CD14-positive monocyte (primary cell): ENCODE measurements at regions not wholly inside any gene's neighbourhood (a gene's known extent, or its start where the extent isn't known, plus 50 kb on each side); places are given as distances from the start of the nearest gene placed in this dataset.

Source experiments
- DNase-seq, 3 donors: peaks; one replicate each; pipeline ENCODE4 v3.0.0-alpha.2; 2011 to 2022
- H2AFZ ChIP-seq: 2 replicates; pipeline ENCODE4 v1.6.0; 2012; ENCODE audit warnings: mild to moderate bottlenecking, low read depth, low read length, inconsistent platforms; ENCODE audit not compliant: insufficient read depth, poor library complexity, severe bottlenecking
- H3K27ac ChIP-seq, 2 donors: 1 replicate in 1 of 2; 2 replicates in 1 of 2; pipeline ENCODE4 v1.5.1; 2012 to 2013; ENCODE audit warnings: low read length in 2 of 2, control low read depth in 1 of 2, inconsistent platforms in 1 of 2, low read depth in 1 of 2, mild to moderate bottlenecking in 1 of 2
- H3K27me3 ChIP-seq, 2 donors: one replicate each; pipeline versions ENCODE4 v1.6.0 to v1.6.1; 2011 to 2013; ENCODE audit warnings: low read length in 2 of 2; ENCODE audit not compliant: control insufficient read depth in 2 of 2, insufficient read depth in 2 of 2
- H3K36me3 ChIP-seq, 2 donors: replicated peaks in 1 of 2; 1 replicate in 1 of 2; 2 replicates in 1 of 2; pipeline versions ENCODE4 v1.5.1 to v1.6.1; 2012 to 2013; ENCODE audit warnings: low read length in 2 of 2, control low read depth in 1 of 2, inconsistent platforms in 1 of 2, mild to moderate bottlenecking in 1 of 2; ENCODE audit not compliant: insufficient read depth in 2 of 2, control insufficient read depth in 1 of 2
- H3K4me1 ChIP-seq, 2 donors: 1 replicate in 1 of 2; 2 replicates in 1 of 2; pipeline versions ENCODE4 v1.5.1 to v1.6.1; 2012 to 2013; ENCODE audit warnings: low read length in 2 of 2, control low read depth in 1 of 2, inconsistent platforms in 1 of 2, mild to moderate bottlenecking in 1 of 2, moderate library complexity in 1 of 2; ENCODE audit not compliant: insufficient read depth in 2 of 2, control insufficient read depth in 1 of 2
- H3K4me2 ChIP-seq: replicated peaks from 2 replicates; pipeline ENCODE3; 2012; ENCODE audit warnings: low read length, moderate library complexity, mild to moderate bottlenecking; ENCODE audit not compliant: poor library complexity, severe bottlenecking; ENCODE audit errors: extremely low read depth
- H3K4me3 ChIP-seq, 3 experiments: fragments of 200-600 bp in 1 of 3; sonication (generic) in 1 of 3; replicated peaks in 1 of 3; 1 replicate in 2 of 3; 2 replicates in 1 of 3; pipeline ENCODE4 v1.5.1; 2011 to 2013; ENCODE audit warnings: low read length in 3 of 3, mild to moderate bottlenecking in 3 of 3, control low read depth in 2 of 3, low read depth in 2 of 3, inconsistent platforms in 1 of 3, moderate library complexity in 1 of 3
- H3K79me2 ChIP-seq: 2 replicates; pipeline ENCODE4 v1.6.0; 2012; ENCODE audit warnings: mild to moderate bottlenecking, control low read depth, inconsistent platforms, low read length, moderate library complexity; ENCODE audit not compliant: insufficient read depth
- H3K9ac ChIP-seq: 2 replicates; pipeline ENCODE4 v1.6.0; 2017; ENCODE audit warnings: low read length, mild to moderate bottlenecking; ENCODE audit not compliant: insufficient read depth, poor library complexity, severe bottlenecking
- H3K9me3 ChIP-seq, 2 donors: replicated peaks in 1 of 2; 1 replicate in 1 of 2; 2 replicates in 1 of 2; pipeline versions ENCODE4 v1.5.1 to v1.6.1; 2012 to 2013; ENCODE audit warnings: low read length in 2 of 2, control low read depth in 1 of 2; ENCODE audit not compliant: control insufficient read depth in 1 of 2, insufficient read depth in 1 of 2
- H4K20me1 ChIP-seq: 2 replicates; pipeline ENCODE4 v1.6.0; 2012; ENCODE audit warnings: mild to moderate bottlenecking, low read length, control low read depth, moderate library complexity; ENCODE audit not compliant: insufficient read depth
- H3K27ac Mint-ChIP-seq, 7 donors: one replicate each; pipeline ENCODE4 v1.8.0; 2020; ENCODE audit warnings: mild to moderate bottlenecking in 7 of 7, mixed read lengths in 7 of 7, moderate library complexity in 6 of 7, inconsistent platforms in 2 of 7
- H3K27me3 Mint-ChIP-seq, 3 donors: one replicate each; pipeline ENCODE4 v1.8.0; 2021 to 2022; ENCODE audit warnings: low read depth in 3 of 3, mild to moderate bottlenecking in 3 of 3, mixed read lengths in 3 of 3, moderate library complexity in 3 of 3, inconsistent platforms in 1 of 3
- H3K36me3 Mint-ChIP-seq, 2 donors: one replicate each; pipeline ENCODE4 v1.8.0; 2020; ENCODE audit warnings: mixed read lengths in 2 of 2, inconsistent platforms in 1 of 2, mild to moderate bottlenecking in 1 of 2
- H3K4me1 Mint-ChIP-seq: one replicate; pipeline ENCODE4 v1.8.0; 2020; ENCODE audit warnings: mild to moderate bottlenecking, mixed read lengths
- H3K4me3 Mint-ChIP-seq, 2 donors: one replicate each; pipeline ENCODE4 v1.8.0; 2020; ENCODE audit warnings: mild to moderate bottlenecking in 2 of 2, mixed read lengths in 2 of 2, moderate library complexity in 1 of 2
- H3K9me3 Mint-ChIP-seq, 7 donors: one replicate each; pipeline ENCODE4 v1.8.0; 2020 to 2022; ENCODE audit warnings: mixed read lengths in 7 of 7, mild to moderate bottlenecking in 6 of 7, moderate library complexity in 6 of 7, inconsistent platforms in 2 of 7
- WGBS: methylation state at CpG from one replicate; pipeline ENCODE4 v1.1.5; 2013; ENCODE audit warnings: missing lambda C conversion rate; ENCODE audit not compliant: insufficient coverage; 5-methylcytosine and 5-hydroxymethylcytosine counted together
- intact Hi-C, 2 donors: fragments of 100-400 bp; cut with micrococcal nuclease; formaldehyde crosslinking; loops; one replicate each; pipeline versions ENCODE4 v1.15.0 to v1.15.1; 2023
- TF ChIP-seq, protein P1 (sequence below): fragments of 200-600 bp; IDR thresholded peaks from one replicate; pipeline ENCODE4 v1.8.0; 2022; ENCODE audit warnings: antibody characterized with exemption, mild to moderate bottlenecking

DNA sequence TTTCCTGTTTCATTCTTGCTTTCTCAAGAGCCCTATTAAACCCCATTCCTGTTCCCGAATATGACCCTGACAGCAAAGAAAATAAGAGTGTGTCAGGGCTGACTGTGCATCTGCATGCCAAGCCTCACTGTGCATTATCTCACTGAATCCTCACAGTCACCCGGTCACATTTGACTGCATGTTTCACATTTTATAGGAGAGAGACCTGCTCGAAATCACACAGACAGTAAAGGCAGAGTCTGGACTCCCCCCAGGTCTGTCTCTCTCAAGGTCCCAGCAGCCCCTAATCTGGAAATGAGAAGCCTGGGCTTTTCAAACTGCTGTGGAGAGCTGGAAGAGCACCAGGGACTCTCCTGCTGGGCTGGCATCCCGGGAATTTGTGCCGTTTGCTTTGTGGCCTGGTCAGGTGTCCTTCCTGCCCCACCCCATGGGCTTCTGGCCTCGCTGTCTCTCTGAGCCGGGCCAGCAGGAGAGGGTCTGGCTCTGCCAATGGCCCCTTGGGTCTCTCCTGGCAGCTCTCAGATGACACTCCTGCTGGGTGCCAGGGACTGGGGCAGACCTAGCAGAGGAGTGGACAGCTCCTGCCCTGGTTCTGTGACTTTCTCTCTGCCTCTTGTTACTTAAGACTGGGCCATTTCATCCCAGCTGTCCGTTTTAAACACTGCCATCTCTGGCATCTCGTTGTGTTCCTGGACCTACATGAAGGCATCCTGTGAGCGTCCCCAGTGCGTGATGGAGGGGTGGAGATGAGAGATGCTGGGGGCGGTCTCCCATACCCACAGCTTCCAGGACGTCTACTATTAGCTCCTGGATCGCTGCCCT, 173.6 kb downstream of the ARHGAP12 start:
- intact Hi-C loops: loop anchor here in 1 of 2 donors (10.0 kb wide), 1 partner anchor 750 kb away; no protein-coding TSS in a partner anchor

DNA sequence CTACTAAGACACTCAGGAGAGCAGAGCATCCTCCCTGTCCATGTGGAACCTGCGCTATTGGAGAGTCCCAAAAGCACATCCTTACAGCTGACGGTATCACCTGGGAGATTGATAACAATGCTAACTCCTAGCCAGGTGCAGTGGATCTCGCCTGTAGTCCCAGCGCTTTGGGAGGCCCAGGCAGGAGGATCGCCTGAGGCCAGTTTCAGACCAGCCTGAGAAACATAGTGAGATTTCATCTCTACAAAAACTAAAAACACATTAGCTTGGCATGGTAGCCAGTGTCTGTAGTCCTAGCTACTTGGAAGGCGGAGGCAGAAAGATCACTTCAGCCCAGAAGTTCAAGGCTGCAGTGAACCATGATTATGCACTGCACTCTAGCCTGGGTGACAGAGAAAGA, 174.9 kb downstream of the ARHGAP12 start:
- Mint-ChIP-seq H3K9me3 (peaks cover 0 to 3% (median 0%) of the 10 kb centered on the region in 7 donors), H3K4me1 (peaks cover 41% of the 10 kb centered on the region), H3K27ac (peak overlapping the region in 6 of 7 donors; percentile 55 to 91 (median 74)), H3K4me3 (no peak overlapping the region), H3K36me3 (peaks cover 0 to 2% of the 10 kb centered on the region in 2 donors), H3K27me3 (peaks cover 0 to 4% (median 0%) of the 10 kb centered on the region in 3 donors)
- H3K4me2 ChIP-seq: no peak overlapping the region
- no peaks in the 10 kb centered on the region for H3K36me3 ChIP-seq
- TF ChIP-seq, protein P1, sequence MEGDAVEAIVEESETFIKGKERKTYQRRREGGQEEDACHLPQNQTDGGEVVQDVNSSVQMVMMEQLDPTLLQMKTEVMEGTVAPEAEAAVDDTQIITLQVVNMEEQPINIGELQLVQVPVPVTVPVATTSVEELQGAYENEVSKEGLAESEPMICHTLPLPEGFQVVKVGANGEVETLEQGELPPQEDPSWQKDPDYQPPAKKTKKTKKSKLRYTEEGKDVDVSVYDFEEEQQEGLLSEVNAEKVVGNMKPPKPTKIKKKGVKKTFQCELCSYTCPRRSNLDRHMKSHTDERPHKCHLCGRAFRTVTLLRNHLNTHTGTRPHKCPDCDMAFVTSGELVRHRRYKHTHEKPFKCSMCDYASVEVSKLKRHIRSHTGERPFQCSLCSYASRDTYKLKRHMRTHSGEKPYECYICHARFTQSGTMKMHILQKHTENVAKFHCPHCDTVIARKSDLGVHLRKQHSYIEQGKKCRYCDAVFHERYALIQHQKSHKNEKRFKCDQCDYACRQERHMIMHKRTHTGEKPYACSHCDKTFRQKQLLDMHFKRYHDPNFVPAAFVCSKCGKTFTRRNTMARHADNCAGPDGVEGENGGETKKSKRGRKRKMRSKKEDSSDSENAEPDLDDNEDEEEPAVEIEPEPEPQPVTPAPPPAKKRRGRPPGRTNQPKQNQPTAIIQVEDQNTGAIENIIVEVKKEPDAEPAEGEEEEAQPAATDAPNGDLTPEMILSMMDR: no peak
- no peak overlapping the region for H3K9ac ChIP-seq
- H2AFZ ChIP-seq: peak overlapping the region; percentile 7
- H3K9me3 ChIP-seq: no peaks in the 10 kb centered on the region
- H3K27ac ChIP-seq: peak overlapping the region in 1 of 2 donors; percentile 67
- intact Hi-C loops: loop anchor here in 1 of 2 donors (10.0 kb wide), 1 partner anchor 749 kb away; no protein-coding TSS in a partner anchor
- no peak overlapping the region for H3K4me3 ChIP-seq
- no peaks in the 10 kb centered on the region for H4K20me1 ChIP-seq
- H3K27me3 ChIP-seq: no peaks in the 10 kb centered on the region
- H3K79me2 ChIP-seq: no peaks in the 10 kb centered on the region
- 97% methylated on average over 6 of the region's 6 CpGs for WGBS
- peaks cover 32 to 40% of the 10 kb centered on the region in 2 donors for H3K4me1 ChIP-seq
- DNase-seq: no peak

More for the DNA sequence above, 173.6 kb downstream of the ARHGAP12 start:
- Histone ChIP-seq H3K79me2 (no peaks in the 10 kb centered on the region), H3K36me3 (no peaks in the 10 kb centered on the region), H4K20me1 (no peaks in the 10 kb centered on the region), H3K27me3 (no peaks in the 10 kb centered on the region), H3K9ac (no peak overlapping the region), H3K27ac (peak overlapping the region in 1 of 2 donors; percentile 67), H3K4me2 (no peak overlapping the region), H3K9me3 (no peaks in the 10 kb centered on the region), H2AFZ (no peak overlapping the region), H3K4me3 (no peak overlapping the region), H3K4me1 (peaks cover 33 to 48% of the 10 kb centered on the region in 2 donors)
- Mint-ChIP-seq H3K27me3 (peaks cover 0 to 6% (median 0%) of the 10 kb centered on the region in 3 donors), H3K4me3 (no peak overlapping the region), H3K27ac (peak overlapping the region in 6 of 7 donors; percentile 44 to 91 (median 74)), H3K4me1 (peaks cover 44% of the 10 kb centered on the region), H3K9me3 (peaks cover 0 to 3% (median 0%) of the 10 kb centered on the region in 7 donors), H3K36me3 (peaks cover 0 to 2% of the 10 kb centered on the region in 2 donors)
- DNase-seq: no peak
- WGBS: 93% methylated on average over 8 of the region's 14 CpGs
- TF ChIP-seq, protein P1: no peak
